Peyer's patch (tissue), 4 donors: ENCODE measurements at regions not wholly inside any gene's neighbourhood (a gene's known extent, or its start where the extent isn't known, plus 50 kb on each side); places are given as distances from the start of the nearest gene placed in this dataset.

ENCODE experiments used
- POLR2A ChIP-seq, 2 donors: fragments of 450-650 bp; IDR thresholded peaks; one replicate each; pipeline ENCODE4 v1.5.1; 2017; ENCODE audit warnings: antibody characterized with exemption in 2 of 2, mild to moderate bottlenecking in 2 of 2, moderate library complexity in 2 of 2
- TF ChIP-seq, protein P1 (sequence below), 6 experiments: fragments of 450-650 bp in 4 of 6; fragments of 200-600 bp in 2 of 6; sonication (generic) in 1 of 6; IDR thresholded peaks; one replicate each; pipeline ENCODE4 v1.5.1; 2017 to 2019; ENCODE audit warnings: antibody characterized with exemption in 6 of 6, mild to moderate bottlenecking in 3 of 6, moderate library complexity in 1 of 6

GRCh38 chr4:181731900-181732299, 511.3 kb upstream of the TENM3 start:
- no peak for TF ChIP-seq POLR2A (IDR thresholded peaks at IDR 0.05)
- TF ChIP-seq, protein P1, sequence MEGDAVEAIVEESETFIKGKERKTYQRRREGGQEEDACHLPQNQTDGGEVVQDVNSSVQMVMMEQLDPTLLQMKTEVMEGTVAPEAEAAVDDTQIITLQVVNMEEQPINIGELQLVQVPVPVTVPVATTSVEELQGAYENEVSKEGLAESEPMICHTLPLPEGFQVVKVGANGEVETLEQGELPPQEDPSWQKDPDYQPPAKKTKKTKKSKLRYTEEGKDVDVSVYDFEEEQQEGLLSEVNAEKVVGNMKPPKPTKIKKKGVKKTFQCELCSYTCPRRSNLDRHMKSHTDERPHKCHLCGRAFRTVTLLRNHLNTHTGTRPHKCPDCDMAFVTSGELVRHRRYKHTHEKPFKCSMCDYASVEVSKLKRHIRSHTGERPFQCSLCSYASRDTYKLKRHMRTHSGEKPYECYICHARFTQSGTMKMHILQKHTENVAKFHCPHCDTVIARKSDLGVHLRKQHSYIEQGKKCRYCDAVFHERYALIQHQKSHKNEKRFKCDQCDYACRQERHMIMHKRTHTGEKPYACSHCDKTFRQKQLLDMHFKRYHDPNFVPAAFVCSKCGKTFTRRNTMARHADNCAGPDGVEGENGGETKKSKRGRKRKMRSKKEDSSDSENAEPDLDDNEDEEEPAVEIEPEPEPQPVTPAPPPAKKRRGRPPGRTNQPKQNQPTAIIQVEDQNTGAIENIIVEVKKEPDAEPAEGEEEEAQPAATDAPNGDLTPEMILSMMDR (IDR thresholded peaks at IDR 0.05): no peak
